Mesothelial cell of epicardium (in vitro differentiated cells): ENCODE measurements at regions not wholly inside any gene's neighbourhood (a gene's known extent, or its start where the extent isn't known, plus 50 kb on each side); places are given as distances from the start of the nearest gene placed in this dataset.

Source experiments
- DNase-seq, 2 experiments: peaks; one replicate each; pipeline ENCODE4 v3.0.0; 2021; ENCODE audit warnings: low spot score in 2 of 2; ENCODE audit not compliant: unreplicated experiment in 2 of 2
- H3K27ac Mint-ChIP-seq: 2 replicates; pipeline ENCODE4 v1.8.0; 2021; ENCODE audit warnings: mixed read lengths
- H3K27me3 Mint-ChIP-seq: 2 replicates; pipeline ENCODE4 v1.8.0; 2021; ENCODE audit warnings: low read depth, mixed read lengths
- H3K36me3 Mint-ChIP-seq: 2 replicates; pipeline ENCODE4 v1.8.0; 2021; ENCODE audit warnings: mixed read lengths
- H3K4me1 Mint-ChIP-seq: 2 replicates; pipeline ENCODE4 v1.8.0; 2021; ENCODE audit warnings: mixed read lengths
- H3K4me3 Mint-ChIP-seq: 2 replicates; pipeline ENCODE4 v1.8.0; 2021; ENCODE audit warnings: mild to moderate bottlenecking, moderate library complexity, mixed read lengths
- H3K9me3 Mint-ChIP-seq: 2 replicates; pipeline ENCODE4 v1.8.0; 2021; ENCODE audit warnings: mixed read lengths
- CTCF ChIP-seq: fragments of 200-600 bp; sonication (generic); IDR thresholded peaks from one replicate; pipeline ENCODE4 v1.5.0; 2021; ENCODE audit warnings: antibody characterized with exemption; ENCODE audit not compliant: unreplicated experiment

GRCh38 chr9:26516773-26517343 lies 375.7 kb downstream of the CAAP1 start:
- no peak for DNase-seq
- no peaks in the 10 kb centered on the region for H3K36me3 Mint-ChIP-seq
- H3K4me1 Mint-ChIP-seq: peaks cover 4% of the 10 kb centered on the region
- H3K27me3 Mint-ChIP-seq: peaks cover 44% of the 10 kb centered on the region
- H3K4me3 Mint-ChIP-seq: no peak overlapping the region
- no peak for TF ChIP-seq CTCF
- H3K9me3 Mint-ChIP-seq: no peaks in the 10 kb centered on the region
- H3K27ac Mint-ChIP-seq: no peak overlapping the region

GRCh38 chr9:26513730-26514129 lies 378.9 kb downstream of the CAAP1 start:
- Mint-ChIP-seq H3K4me3 (no peak overlapping the region), H3K36me3 (no peaks in the 10 kb centered on the region), H3K4me1 (peaks cover 4% of the 10 kb centered on the region), H3K27ac (no peak overlapping the region), H3K27me3 (peaks cover 30% of the 10 kb centered on the region), H3K9me3 (no peaks in the 10 kb centered on the region)
- no peak for DNase-seq
- TF ChIP-seq CTCF: no peak

- DNase-seq: no peak
- peaks cover 24% of the 10 kb centered on the region for H3K27me3 Mint-ChIP-seq
- H3K4me1 Mint-ChIP-seq: peaks cover 4% of the 10 kb centered on the region
- TF ChIP-seq CTCF: no peak
- H3K27ac Mint-ChIP-seq: no peak overlapping the region
- H3K36me3 Mint-ChIP-seq: no peaks in the 10 kb centered on the region
- H3K9me3 Mint-ChIP-seq: no peaks in the 10 kb centered on the region
- no peak overlapping the region for H3K4me3 Mint-ChIP-seq
Observed at GRCh38 chr9:26510137-26510536, 382.5 kb downstream of the CAAP1 start.

- Mint-ChIP-seq H3K27ac (no peak overlapping the region), H3K4me3 (no peak overlapping the region), H3K9me3 (no peaks in the 10 kb centered on the region), H3K27me3 (peaks cover 26% of the 10 kb centered on the region), H3K4me1 (peaks cover 4% of the 10 kb centered on the region), H3K36me3 (no peaks in the 10 kb centered on the region)
- no peak for DNase-seq
- no peak for TF ChIP-seq CTCF
Observed at GRCh38 chr9:26508897-26509296, 383.7 kb downstream of the CAAP1 start.

GRCh38 chr9:26504057-26504456 lies 388.5 kb downstream of the CAAP1 start:
- no peaks in the 10 kb centered on the region for H3K9me3 Mint-ChIP-seq
- H3K4me3 Mint-ChIP-seq: no peak overlapping the region
- TF ChIP-seq CTCF: no peak
- peaks cover 31% of the 10 kb centered on the region for H3K27me3 Mint-ChIP-seq
- no peaks in the 10 kb centered on the region for H3K4me1 Mint-ChIP-seq
- H3K27ac Mint-ChIP-seq: no peak overlapping the region
- H3K36me3 Mint-ChIP-seq: no peaks in the 10 kb centered on the region
- DNase-seq: no peak

- DNase-seq: no peak
- no peak overlapping the region for H3K4me3 Mint-ChIP-seq
- peaks cover 25% of the 10 kb centered on the region for H3K27me3 Mint-ChIP-seq
- H3K4me1 Mint-ChIP-seq: no peaks in the 10 kb centered on the region
- no peak for TF ChIP-seq CTCF
- no peak overlapping the region for H3K27ac Mint-ChIP-seq
- H3K36me3 Mint-ChIP-seq: no peaks in the 10 kb centered on the region
- peaks cover 14% of the 10 kb centered on the region for H3K9me3 Mint-ChIP-seq
Observed at GRCh38 chr9:26502311-26502710, 390.3 kb downstream of the CAAP1 start.
